Endothelial cell of umbilical vein (primary cell): ENCODE measurements at regions not wholly inside any gene's neighbourhood (a gene's known extent, or its start where the extent isn't known, plus 50 kb on each side); places are given as distances from the start of the nearest gene placed in this dataset.

Experiments
- BruUV-seq: library from RNA; stranded (reverse); fragments of 400-500 nt; replicated peaks from 2 replicates; lab custom pipeline; 2021; lab: Mats Ljungman, UMichigan
- CTCF ChIA-PET: fragments of 300-600, 350-600 bp; sonication (Branson Sonifier 250); formaldehyde crosslinking; loops from one replicate; lab custom pipeline; 2021; ENCODE audit warnings: antibody characterized with exemption, inconsistent platforms; lab: Charles Lee
- POLR2A ChIA-PET: fragments of 300-600, 350-600 bp; sonication (Branson Sonifier 250); formaldehyde crosslinking; loops from one replicate; lab custom pipeline; 2021; ENCODE audit warnings: antibody characterized with exemption, inconsistent platforms; lab: Charles Lee
- DNase-seq: peaks from one replicate; pipeline ENCODE4 v3.0.0-alpha.2; 2011; ENCODE audit warnings: low read depth, low spot score
- FAIRE-seq: peaks from 2 replicates; lab custom pipeline; 2011; peaks lifted over from hg19 to GRCh38; lab: Jason Lieb, UNC
- H2AFZ ChIP-seq: 2 replicates; pipeline ENCODE4 v1.6.0; 2012; ENCODE audit warnings: low read depth, low read length, control low read depth, inconsistent platforms
- H3K27ac ChIP-seq: 2 replicates; pipeline ENCODE4 v1.5.1; 2011; ENCODE audit warnings: low read depth, mild to moderate bottlenecking, control low read depth, low read length, moderate library complexity; ENCODE audit not compliant: insufficient read depth
- H3K27me3 ChIP-seq, 2 experiments: 2 replicates each; pipeline versions ENCODE4 v1.6.0 to v1.6.1; 2011; ENCODE audit warnings: low read length in 2 of 2, mixed read lengths in 1 of 2; ENCODE audit not compliant: control insufficient read depth in 2 of 2, insufficient read depth in 2 of 2
- H3K36me3 ChIP-seq, 2 experiments: 2 replicates in 1 of 2; 3 replicates in 1 of 2; pipeline ENCODE4 v1.5.1; 2011; ENCODE audit warnings: low read length in 2 of 2, mild to moderate bottlenecking in 1 of 2, moderate library complexity in 1 of 2; ENCODE audit not compliant: control insufficient read depth in 2 of 2, insufficient read depth in 2 of 2; ENCODE audit errors: extremely low read depth in 1 of 2
- H3K4me1 ChIP-seq: 3 replicates; pipeline ENCODE4 v1.5.1; 2011; ENCODE audit warnings: mild to moderate bottlenecking, low read length; ENCODE audit not compliant: control insufficient read depth, insufficient read depth; ENCODE audit errors: extremely low read depth
- H3K4me2 ChIP-seq: 2 replicates; pipeline ENCODE4 v1.6.1; 2011; ENCODE audit warnings: low read length, control low read depth, mixed read lengths; ENCODE audit not compliant: insufficient read depth
- H3K4me3 ChIP-seq, 3 experiments: fragments of 200-600 bp in 1 of 3; sonication (generic), shearing (Covaris generic) in 1 of 3; replicated peaks in 1 of 3; 2 replicates each; pipeline ENCODE4 v1.5.1; 2011 to 2016; ENCODE audit warnings: control low read depth in 3 of 3, low read length in 3 of 3, mild to moderate bottlenecking in 2 of 3, inconsistent platforms in 1 of 3, low read depth in 1 of 3, moderate library complexity in 1 of 3; ENCODE audit not compliant: insufficient read depth in 1 of 3
- H3K79me2 ChIP-seq: 2 replicates; pipeline ENCODE4 v1.6.0; 2012; ENCODE audit warnings: low read length, inconsistent platforms; ENCODE audit not compliant: control insufficient read depth, insufficient read depth
- H3K9ac ChIP-seq: replicated peaks from 2 replicates; pipeline ENCODE3; 2011; ENCODE audit warnings: low read length, control low read depth; ENCODE audit not compliant: insufficient read depth; ENCODE audit errors: extremely low read depth
- H3K9me1 ChIP-seq: replicated peaks from 3 replicates; pipeline ENCODE4 v1.6.0; 2011; ENCODE audit warnings: mild to moderate bottlenecking, low read length; ENCODE audit not compliant: control insufficient read depth, insufficient read depth; ENCODE audit errors: extremely low read depth
- H3K9me3 ChIP-seq: replicated peaks from 2 replicates; pipeline ENCODE4 v1.5.1; 2012; ENCODE audit warnings: low read length, inconsistent platforms; ENCODE audit not compliant: control insufficient read depth, insufficient read depth
- H4K20me1 ChIP-seq: replicated peaks from 2 replicates; pipeline ENCODE3; 2011; ENCODE audit warnings: mild to moderate bottlenecking, low read length; ENCODE audit not compliant: control insufficient read depth, insufficient read depth; ENCODE audit errors: extremely low read depth
- EZH2 ChIP-seq: IDR thresholded peaks from 2 replicates; pipeline ENCODE4 v1.6.1; 2012; ENCODE audit warnings: borderline replicate concordance, low read depth, mild to moderate bottlenecking, moderate library complexity, low read length, inconsistent platforms; ENCODE audit not compliant: severe bottlenecking
- FOS ChIP-seq: IDR thresholded peaks from 2 replicates; pipeline ENCODE4 v1.6.1; 2011; ENCODE audit warnings: mild to moderate bottlenecking, low read length, moderate library complexity, borderline replicate concordance; ENCODE audit not compliant: insufficient read depth
- GATA2 ChIP-seq: IDR thresholded peaks from 2 replicates; pipeline ENCODE4 v1.7.0; 2011; ENCODE audit warnings: low read depth, mild to moderate bottlenecking, moderate library complexity, mixed read lengths, low read length; ENCODE audit not compliant: insufficient read length, insufficient read depth
- JUN ChIP-seq: IDR thresholded peaks from 2 replicates; pipeline ENCODE4 v1.6.1; 2011; ENCODE audit warnings: borderline replicate concordance, low read depth; ENCODE audit not compliant: insufficient read length, insufficient read depth
- MYC ChIP-seq: IDR thresholded peaks from one replicate; pipeline ENCODE4 v1.6.1; 2011; ENCODE audit warnings: mild to moderate bottlenecking, low read depth, low read length
- POLR2A ChIP-seq: IDR thresholded peaks from 2 replicates; pipeline ENCODE4 v1.6.1; 2012; ENCODE audit warnings: low read depth, mild to moderate bottlenecking, control low read depth, low read length
- POLR2AphosphoS5 ChIP-seq: IDR thresholded peaks from 2 replicates; pipeline ENCODE4 v1.6.1; 2012; ENCODE audit warnings: low read depth, mild to moderate bottlenecking, control low read depth, low read length, moderate library complexity; ENCODE audit not compliant: insufficient read depth
- dilution Hi-C: fragments of 300-500 bp; cut with MboI; formaldehyde crosslinking; loops from one replicate; pipeline ENCODE4 v1.15.0; 2019; ENCODE audit warnings: low sequenced_read_pairs; ENCODE audit not compliant: extremely low pct_ligation_motif_present
- intact Hi-C: fragments of 100-400 bp; cut with micrococcal nuclease; formaldehyde crosslinking; loops from one replicate; pipeline ENCODE4 v1.10.0; 2022
- TF ChIP-seq, protein P1 (sequence below): IDR thresholded peaks from 2 replicates; pipeline ENCODE4 v1.6.1; 2011; ENCODE audit not compliant: insufficient read depth, insufficient read length
- TF ChIP-seq, protein P2 (sequence below), 2 donors: IDR thresholded peaks; 1 replicate in 1 of 2; 2 replicates in 1 of 2; pipeline ENCODE4 v1.5.1; 2011; ENCODE audit warnings: low read length in 2 of 2, mild to moderate bottlenecking in 2 of 2, moderate library complexity in 2 of 2, control low read depth in 1 of 2, inconsistent platforms in 1 of 2, low read depth in 1 of 2; ENCODE audit not compliant: insufficient read depth in 1 of 2; ENCODE audit errors: extremely low read depth in 1 of 2

DNA sequence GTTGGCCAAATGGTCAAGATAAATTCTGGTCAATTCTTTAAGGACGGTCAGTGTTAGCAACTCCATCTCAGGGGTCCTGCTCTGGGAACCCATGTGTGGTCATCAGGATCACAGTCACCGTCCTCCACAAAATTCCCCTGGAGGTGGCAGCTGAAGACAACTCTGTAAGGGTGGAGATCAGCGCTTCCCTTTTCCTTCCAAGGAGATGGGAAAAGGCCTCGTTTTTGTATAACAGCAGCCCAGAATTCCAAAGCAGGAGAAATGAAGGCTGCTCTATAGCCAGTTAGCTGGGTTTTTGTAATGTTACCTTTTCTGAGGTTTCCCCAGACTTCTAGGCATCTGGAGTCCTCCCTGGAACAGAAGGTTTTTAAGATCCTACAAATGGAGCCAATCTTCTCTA is 334.8 kb downstream of the MYCN start:
- no peaks in the 10 kb centered on the region for H3K4me1 ChIP-seq
- H3K4me2 ChIP-seq: no peak overlapping the region
- intact Hi-C loops (no loop called here), dilution Hi-C loops (no loop called here)
- BruUV-seq: no TSS peak
- ChIA-PET POLR2A (no interaction called here), CTCF (no interaction called here)
- H3K9me1 ChIP-seq: no peaks in the 10 kb centered on the region
- FAIRE-seq (no peak), DNase-seq (no peak)
- no peaks in the 10 kb centered on the region for H3K9me3 ChIP-seq
- H3K4me3 ChIP-seq: no peak overlapping the region
- no peak overlapping the region for H3K27ac ChIP-seq
- H3K27me3 ChIP-seq: no peaks in the 10 kb centered on the region
- no peaks in the 10 kb centered on the region for H3K79me2 ChIP-seq
- H3K36me3 ChIP-seq: no peaks in the 10 kb centered on the region
- H3K9ac ChIP-seq: no peak overlapping the region
- no peak for TF ChIP-seq FOS
- TF ChIP-seq, protein P1, sequence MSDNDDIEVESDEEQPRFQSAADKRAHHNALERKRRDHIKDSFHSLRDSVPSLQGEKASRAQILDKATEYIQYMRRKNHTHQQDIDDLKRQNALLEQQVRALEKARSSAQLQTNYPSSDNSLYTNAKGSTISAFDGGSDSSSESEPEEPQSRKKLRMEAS: no peak
- TF ChIP-seq JUN: no peak
- no peak for TF ChIP-seq GATA2
- no peak for TF ChIP-seq POLR2A
- no peak for TF ChIP-seq MYC
- H4K20me1 ChIP-seq: no peaks in the 10 kb centered on the region
- H2AFZ ChIP-seq: no peak overlapping the region

- H3K27me3 ChIP-seq: no peaks in the 10 kb centered on the region
- intact Hi-C loops (no loop called here), dilution Hi-C loops (no loop called here)
- TF ChIP-seq GATA2: no peak
- TF ChIP-seq, protein P1: no peak
- TF ChIP-seq JUN: no peak
- TF ChIP-seq EZH2: no peak
- no peak for TF ChIP-seq FOS
- no peak for TF ChIP-seq POLR2A
- TF ChIP-seq MYC: no peak
- TF ChIP-seq, protein P2, sequence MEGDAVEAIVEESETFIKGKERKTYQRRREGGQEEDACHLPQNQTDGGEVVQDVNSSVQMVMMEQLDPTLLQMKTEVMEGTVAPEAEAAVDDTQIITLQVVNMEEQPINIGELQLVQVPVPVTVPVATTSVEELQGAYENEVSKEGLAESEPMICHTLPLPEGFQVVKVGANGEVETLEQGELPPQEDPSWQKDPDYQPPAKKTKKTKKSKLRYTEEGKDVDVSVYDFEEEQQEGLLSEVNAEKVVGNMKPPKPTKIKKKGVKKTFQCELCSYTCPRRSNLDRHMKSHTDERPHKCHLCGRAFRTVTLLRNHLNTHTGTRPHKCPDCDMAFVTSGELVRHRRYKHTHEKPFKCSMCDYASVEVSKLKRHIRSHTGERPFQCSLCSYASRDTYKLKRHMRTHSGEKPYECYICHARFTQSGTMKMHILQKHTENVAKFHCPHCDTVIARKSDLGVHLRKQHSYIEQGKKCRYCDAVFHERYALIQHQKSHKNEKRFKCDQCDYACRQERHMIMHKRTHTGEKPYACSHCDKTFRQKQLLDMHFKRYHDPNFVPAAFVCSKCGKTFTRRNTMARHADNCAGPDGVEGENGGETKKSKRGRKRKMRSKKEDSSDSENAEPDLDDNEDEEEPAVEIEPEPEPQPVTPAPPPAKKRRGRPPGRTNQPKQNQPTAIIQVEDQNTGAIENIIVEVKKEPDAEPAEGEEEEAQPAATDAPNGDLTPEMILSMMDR (IDR thresholded peaks at IDR 0.05; ENCODE audit: extremely low read depth in 1 of 2, insufficient read depth in 1 of 2, low read depth in 1 of 2, low read length in 2 of 2): no peak
- no peak for TF ChIP-seq POLR2AphosphoS5
- H2AFZ ChIP-seq: no peak overlapping the region
- ChIA-PET CTCF (no interaction called here), POLR2A (no interaction called here)
- no peaks in the 10 kb centered on the region for H3K9me3 ChIP-seq
- DNase-seq (no peak), FAIRE-seq (no peak)
- no peak overlapping the region for H3K4me3 ChIP-seq
- H3K9ac ChIP-seq: no peak overlapping the region
- BruUV-seq: no TSS peak
- no peaks in the 10 kb centered on the region for H3K79me2 ChIP-seq
- H3K36me3 ChIP-seq: no peaks in the 10 kb centered on the region
- no peak overlapping the region for H3K4me2 ChIP-seq
- no peaks in the 10 kb centered on the region for H3K9me1 ChIP-seq
- H4K20me1 ChIP-seq: no peaks in the 10 kb centered on the region
- H3K4me1 ChIP-seq: no peaks in the 10 kb centered on the region
- H3K27ac ChIP-seq: no peak overlapping the region
Measured at GRCh38 chr2:16273111-16273510, 332.8 kb downstream of the MYCN start.
